ENCODE measurements at regions not wholly inside any gene's neighbourhood (a gene's known extent, or its start where the extent isn't known, plus 50 kb on each side); places are given as distances from the start of the nearest gene placed in this dataset.
A peak's percentile ranks its signal among the peaks of the same experiment; 100 is the strongest.

DNA sequence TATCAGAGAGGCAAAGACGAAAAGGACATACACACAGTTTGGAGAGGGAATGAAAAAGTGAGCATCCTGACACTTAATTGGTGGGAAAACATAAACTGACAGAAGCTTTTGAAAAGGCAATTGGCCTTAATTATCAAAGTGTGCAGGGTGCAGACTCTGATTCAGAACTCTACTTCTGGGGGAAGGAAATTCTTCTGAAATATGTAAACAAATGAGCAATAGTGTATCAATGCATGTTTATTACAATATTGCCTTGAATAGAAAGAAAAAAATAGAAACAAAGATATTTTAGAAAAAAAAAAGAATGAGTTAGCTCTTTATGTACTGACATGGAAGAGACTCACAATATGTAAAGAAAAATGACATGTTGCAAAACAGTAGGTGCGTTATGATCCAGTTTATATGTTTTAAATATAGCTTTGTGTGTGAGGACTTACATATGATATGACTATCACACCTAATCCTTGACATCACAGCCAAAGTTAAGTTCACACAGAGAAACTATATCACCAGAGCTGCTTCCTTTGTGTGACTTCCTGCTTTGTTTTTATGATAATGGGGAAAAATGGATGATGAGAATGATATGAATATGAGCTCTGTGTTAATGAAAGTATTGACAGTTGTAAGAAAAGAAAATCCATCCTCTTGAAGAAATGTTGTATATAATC, 182.4 kb downstream of the KCTD12 start:
- FAIRE-seq (no peak), DNase-seq (ENCODE audit: insufficient read length) (no peak)
- no peak for TF ChIP-seq POLR2A (IDR thresholded peaks at IDR 0.05; ENCODE audit: low read depth, low read length)

DNA sequence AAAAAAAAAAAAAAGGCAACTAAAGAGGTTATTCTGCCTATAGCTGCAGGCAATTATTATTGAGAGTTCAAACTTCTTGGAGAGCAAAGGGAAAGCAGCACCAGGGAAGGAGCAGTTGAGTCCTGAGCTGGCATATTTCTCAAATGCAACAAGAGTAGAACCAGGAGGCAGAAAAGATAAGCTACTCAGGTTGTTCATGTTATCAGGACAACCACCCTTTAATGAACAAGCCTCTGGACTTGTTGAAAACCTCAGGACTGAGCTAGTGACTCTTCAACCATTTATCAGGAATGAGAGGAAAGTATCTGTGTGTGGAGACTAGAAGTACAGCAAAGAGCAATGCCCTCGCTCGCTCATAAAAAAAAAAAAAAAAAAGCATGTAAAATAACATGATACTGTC, 183.0 kb downstream of the KCTD12 start:
- FAIRE-seq (no peak), DNase-seq (ENCODE audit: insufficient read length) (no peak)
- TF ChIP-seq POLR2AphosphoS5 (IDR thresholded peaks at IDR 0.05; ENCODE audit: low read depth, low read length) (no peak), POLR2A (IDR thresholded peaks at IDR 0.05; ENCODE audit: low read depth, low read length) (no peak), TAF1 (IDR thresholded peaks at IDR 0.05; ENCODE audit: borderline replicate concordance, low read depth, low read length) (no peak)

DNA sequence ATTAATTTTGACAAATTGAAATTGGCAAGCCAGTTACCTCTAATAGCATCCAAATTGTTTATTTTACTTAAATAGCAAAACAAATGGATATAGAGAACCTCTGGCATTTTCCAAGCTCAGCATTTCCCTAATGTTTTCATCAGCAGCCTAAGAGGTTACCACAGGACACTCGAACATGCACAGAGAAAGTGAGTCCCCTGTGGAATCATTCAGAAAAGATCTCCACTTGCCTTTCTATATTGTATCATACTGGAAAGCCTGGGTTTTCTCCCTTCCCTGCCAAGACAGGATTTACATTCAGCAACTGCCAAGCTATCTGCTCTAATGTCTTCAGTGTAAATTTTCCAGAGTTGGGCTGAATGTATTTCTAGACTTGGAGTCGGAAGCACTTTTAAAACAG, 188.9 kb downstream of the KCTD12 start:
- DNase-seq (ENCODE audit: insufficient read length) (no peak), FAIRE-seq (no peak)
- TF ChIP-seq POLR2AphosphoS5 (IDR thresholded peaks at IDR 0.05; ENCODE audit: low read depth, low read length) (no peak), POLR2A (IDR thresholded peaks at IDR 0.05; ENCODE audit: low read depth, low read length) (no peak), TAF1 (IDR thresholded peaks at IDR 0.05; ENCODE audit: borderline replicate concordance, low read depth, low read length) (no peak)

DNA sequence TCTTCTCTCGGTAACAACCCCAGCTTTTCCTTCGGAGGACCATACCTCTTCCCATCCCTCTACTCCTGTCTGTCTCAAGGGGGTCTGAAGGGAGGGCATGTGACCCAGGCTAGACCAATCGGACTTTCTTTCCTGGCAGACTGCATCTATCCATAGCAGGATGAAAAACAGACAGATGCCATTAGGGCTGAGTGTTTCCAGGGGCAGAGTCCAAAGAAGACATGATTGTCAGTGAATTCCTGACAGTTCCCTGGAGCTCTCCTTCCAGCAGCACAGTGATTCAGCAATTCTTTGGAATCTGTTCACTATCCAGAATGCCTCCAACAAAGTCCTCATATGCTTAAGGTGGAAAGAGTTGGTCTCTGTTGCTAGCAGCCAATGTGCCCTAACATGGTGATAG, 189.8 kb downstream of the KCTD12 start:
- FAIRE-seq, result no peak
- DNase-seq (ENCODE audit: insufficient read length), result no peak
- TF ChIP-seq TAF1 (IDR thresholded peaks at IDR 0.05; ENCODE audit: borderline replicate concordance, low read depth, low read length), result no peak
- TF ChIP-seq POLR2AphosphoS5 (IDR thresholded peaks at IDR 0.05; ENCODE audit: low read depth, low read length), result no peak
- no peak for TF ChIP-seq POLR2A (IDR thresholded peaks at IDR 0.05; ENCODE audit: low read depth, low read length)

DNA sequence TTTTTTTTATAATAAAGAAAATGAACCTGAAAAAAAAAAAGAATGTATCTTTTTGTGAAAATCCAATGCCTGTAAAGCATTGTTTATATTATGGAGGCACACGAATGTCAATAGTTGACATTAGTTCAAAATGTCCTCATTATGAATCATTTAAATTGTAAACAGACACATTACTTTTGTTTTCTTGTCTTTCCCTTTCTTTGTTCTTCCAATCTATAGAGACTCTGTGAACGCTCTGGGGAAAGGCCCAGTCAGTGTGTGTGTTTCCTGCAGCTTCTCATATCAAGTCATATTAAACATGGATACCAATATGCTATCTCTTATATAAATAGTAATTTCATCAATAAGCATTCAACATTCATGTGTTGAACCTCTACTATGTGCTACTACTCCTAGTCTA, 193.1 kb downstream of the KCTD12 start:
- TF ChIP-seq POLR2AphosphoS5 (IDR thresholded peaks at IDR 0.05; ENCODE audit: low read depth, low read length), result no peak
- TF ChIP-seq TAF1 (IDR thresholded peaks at IDR 0.05; ENCODE audit: borderline replicate concordance, low read depth, low read length), result no peak
- no peak for TF ChIP-seq POLR2A (IDR thresholded peaks at IDR 0.05; ENCODE audit: low read depth, low read length)
- DNase-seq (ENCODE audit: insufficient read length) (no peak), FAIRE-seq (no peak)

DNA sequence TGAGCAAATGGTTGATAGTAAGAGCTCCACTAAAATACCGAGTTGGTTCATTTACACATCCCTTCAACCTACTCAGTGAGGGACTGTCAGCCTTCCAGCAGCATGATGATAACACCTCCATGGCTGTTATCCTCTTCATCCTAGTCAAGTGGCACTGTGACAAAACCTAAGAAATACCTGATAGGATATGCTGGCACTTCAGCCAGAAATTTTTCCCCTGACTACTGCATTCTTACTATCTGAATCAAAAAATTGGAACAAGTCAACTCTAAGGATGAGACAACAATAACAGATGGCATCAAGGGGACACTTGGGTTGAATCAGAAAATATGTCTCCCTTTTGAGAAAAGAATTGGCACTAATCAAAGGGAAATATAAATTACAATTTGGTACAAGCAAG, 193.9 kb downstream of the KCTD12 start:
- TF ChIP-seq POLR2A (IDR thresholded peaks at IDR 0.05; ENCODE audit: low read depth, low read length) (no peak), TAF1 (IDR thresholded peaks at IDR 0.05; ENCODE audit: borderline replicate concordance, low read depth, low read length) (no peak), POLR2AphosphoS5 (IDR thresholded peaks at IDR 0.05; ENCODE audit: low read depth, low read length) (no peak)
- DNase-seq (ENCODE audit: insufficient read length) (no peak), FAIRE-seq (no peak)

DNA sequence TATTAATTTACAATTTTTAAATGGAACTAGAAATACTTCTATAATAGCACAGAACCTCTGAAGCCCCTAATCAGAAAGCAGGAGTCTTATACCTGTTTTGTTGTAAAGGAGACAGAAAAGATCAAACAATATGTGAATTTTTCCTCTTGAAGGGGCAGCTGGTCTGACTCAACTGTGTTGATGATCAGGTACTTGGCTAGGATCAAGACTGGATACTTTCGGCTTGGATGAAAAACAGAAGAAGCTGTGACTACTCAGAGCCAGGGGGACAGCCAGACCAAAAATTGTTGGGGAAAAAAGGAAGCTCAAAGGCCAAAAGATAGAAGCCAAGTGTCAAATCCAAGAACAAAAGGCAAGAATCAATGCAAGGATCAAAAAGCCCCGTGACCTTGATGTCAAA, 195.6 kb downstream of the KCTD12 start:
- no peak for TF ChIP-seq POLR2AphosphoS5 (IDR thresholded peaks at IDR 0.05; ENCODE audit: low read depth, low read length)
- TF ChIP-seq TAF1 (IDR thresholded peaks at IDR 0.05; ENCODE audit: borderline replicate concordance, low read depth, low read length), result no peak
- no peak for TF ChIP-seq POLR2A (IDR thresholded peaks at IDR 0.05; ENCODE audit: low read depth, low read length)
- no peak for FAIRE-seq
- no peak for DNase-seq (ENCODE audit: insufficient read length)

DNA sequence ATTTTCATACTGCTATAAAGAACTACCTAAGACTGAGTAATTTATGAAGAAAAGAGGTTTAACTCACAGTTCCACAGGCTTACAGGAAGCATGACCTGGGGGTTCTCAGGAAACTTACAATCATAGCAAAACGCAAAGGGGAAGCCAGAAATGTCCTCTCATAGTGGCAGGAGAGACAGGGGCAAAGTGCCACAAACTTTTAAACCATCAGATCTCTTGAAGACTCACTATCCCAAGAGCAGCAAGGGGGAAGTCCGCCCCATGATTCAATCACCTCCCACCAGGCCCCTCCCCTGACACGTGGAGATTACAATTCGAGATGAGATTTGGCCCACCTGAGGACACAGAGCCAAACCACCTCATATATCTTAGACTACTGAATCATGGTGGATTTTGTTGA, 198.7 kb downstream of the KCTD12 start:
- DNase-seq (ENCODE audit: insufficient read length) (no peak), FAIRE-seq (peak; percentile 17)
- TF ChIP-seq TAF1 (IDR thresholded peaks at IDR 0.05; ENCODE audit: borderline replicate concordance, low read depth, low read length) (no peak), POLR2A (IDR thresholded peaks at IDR 0.05; ENCODE audit: low read depth, low read length) (no peak), POLR2AphosphoS5 (IDR thresholded peaks at IDR 0.05; ENCODE audit: low read depth, low read length) (no peak)

DNA sequence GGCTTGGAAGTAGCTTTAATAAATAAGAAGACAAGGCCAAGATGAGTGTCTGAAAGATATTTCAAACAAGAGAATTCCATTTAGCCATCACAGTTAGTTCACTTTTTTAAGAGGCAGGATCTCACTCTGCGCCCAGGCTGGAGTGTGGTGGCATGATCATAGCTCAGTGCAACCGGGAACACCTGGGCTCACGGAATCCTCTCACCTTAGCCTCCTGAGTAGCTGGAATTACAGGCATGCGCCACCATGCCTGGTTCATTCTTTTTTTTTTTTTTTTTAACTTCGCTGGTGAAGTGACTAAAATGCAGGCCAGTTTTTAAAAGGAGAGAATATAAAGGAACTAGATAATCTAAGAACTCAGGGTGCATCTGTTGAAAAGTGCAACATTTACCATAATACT, 200.3 kb downstream of the KCTD12 start:
- TF ChIP-seq POLR2A (IDR thresholded peaks at IDR 0.05; ENCODE audit: low read depth, low read length), result no peak
- DNase-seq (ENCODE audit: insufficient read length) (no peak), FAIRE-seq (peak; percentile 9)

DNA sequence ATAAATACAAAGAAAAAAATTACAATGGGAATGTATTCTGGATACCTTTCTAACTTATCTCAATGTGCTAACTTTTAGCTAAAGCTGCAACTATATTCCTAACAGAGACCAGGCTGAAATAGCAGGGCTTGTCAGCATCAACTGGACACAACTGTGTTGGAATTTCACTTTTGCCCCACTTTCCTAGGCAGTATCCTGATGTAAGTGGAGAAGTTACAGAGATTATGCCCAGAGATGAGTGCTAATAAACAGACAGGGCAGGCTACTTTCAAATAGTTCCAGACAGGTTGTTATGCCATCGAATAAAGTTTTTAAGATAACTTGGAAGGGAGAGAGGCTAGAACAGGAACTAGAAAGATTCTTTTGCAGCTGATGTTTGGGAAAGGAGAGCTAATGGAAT, 201.9 kb downstream of the KCTD12 start:
- FAIRE-seq, result no peak
- DNase-seq (ENCODE audit: insufficient read length), result no peak
- no peak for TF ChIP-seq POLR2A (IDR thresholded peaks at IDR 0.05; ENCODE audit: low read depth, low read length)
- TF ChIP-seq TAF1 (IDR thresholded peaks at IDR 0.05; ENCODE audit: borderline replicate concordance, low read depth, low read length), result no peak
- no peak for TF ChIP-seq POLR2AphosphoS5 (IDR thresholded peaks at IDR 0.05; ENCODE audit: low read depth, low read length)

DNA sequence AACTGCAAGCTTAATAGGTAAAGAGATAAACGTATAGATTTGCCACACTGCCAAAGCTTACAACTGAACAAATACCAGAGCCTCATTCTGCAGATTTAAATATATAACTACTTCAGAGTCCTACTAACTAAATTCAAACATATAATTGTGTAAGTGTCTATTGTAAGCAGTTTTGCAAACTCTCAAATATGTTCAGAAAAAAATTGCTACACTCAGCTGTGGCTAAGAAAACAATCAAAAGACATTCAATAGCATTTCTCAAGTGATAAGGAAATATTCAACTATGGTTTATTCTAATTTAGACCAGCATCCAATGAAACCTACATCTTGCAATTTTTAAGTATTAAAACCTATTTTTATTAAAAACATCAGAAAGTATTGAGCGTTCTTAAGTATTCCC, 202.4 kb downstream of the KCTD12 start:
- no peak for FAIRE-seq
- TF ChIP-seq TAF1 (IDR thresholded peaks at IDR 0.05; ENCODE audit: borderline replicate concordance, low read depth, low read length), result no peak
- no peak for TF ChIP-seq POLR2AphosphoS5 (IDR thresholded peaks at IDR 0.05; ENCODE audit: low read depth, low read length)
- TF ChIP-seq POLR2A (IDR thresholded peaks at IDR 0.05; ENCODE audit: low read depth, low read length), result no peak
- no peak for DNase-seq (ENCODE audit: insufficient read length)

DNA sequence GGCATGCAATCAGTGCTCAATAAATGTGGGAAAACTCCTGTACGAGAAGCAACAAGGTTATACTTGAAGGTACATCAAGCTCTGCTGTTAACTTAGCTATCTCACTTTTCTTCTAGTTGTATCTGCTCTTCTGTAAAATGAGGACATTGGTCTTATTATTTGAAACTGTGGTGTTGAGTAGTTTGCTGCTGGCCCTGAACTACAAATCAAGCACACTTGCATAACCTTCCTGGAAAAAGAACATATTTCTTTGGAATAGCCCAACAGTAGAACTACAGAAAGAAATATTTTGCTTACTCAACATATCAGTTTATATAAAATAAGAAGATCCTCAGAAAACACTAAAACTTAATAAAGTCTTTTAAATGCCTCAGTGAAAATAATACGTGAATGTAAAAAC, 203.0 kb downstream of the KCTD12 start:
- TF ChIP-seq TAF1 (IDR thresholded peaks at IDR 0.05; ENCODE audit: borderline replicate concordance, low read depth, low read length), result no peak
- TF ChIP-seq POLR2A (IDR thresholded peaks at IDR 0.05; ENCODE audit: low read depth, low read length), result no peak
- no peak for TF ChIP-seq POLR2AphosphoS5 (IDR thresholded peaks at IDR 0.05; ENCODE audit: low read depth, low read length)
- DNase-seq (ENCODE audit: insufficient read length) (no peak), FAIRE-seq (no peak)

DNA sequence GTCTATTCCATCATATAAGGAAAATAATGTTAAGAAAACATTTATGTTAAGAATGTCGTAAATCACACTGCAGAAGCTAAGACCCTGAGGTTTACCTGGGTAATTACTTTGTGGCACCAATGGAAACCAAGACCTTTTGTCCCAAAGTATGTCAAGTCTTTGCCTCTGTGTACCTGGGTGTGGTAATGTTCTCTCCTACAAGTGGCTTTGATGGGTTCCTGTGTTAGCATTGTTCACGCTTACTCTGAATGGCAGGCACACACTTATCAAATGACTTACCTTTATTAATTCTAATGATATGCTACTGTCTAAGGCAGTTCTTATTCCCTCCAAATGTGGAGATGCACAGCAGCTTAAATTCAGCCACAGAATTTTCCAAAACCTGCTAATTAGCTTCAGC, 206.1 kb downstream of the KCTD12 start:
- FAIRE-seq (peak; percentile 44), DNase-seq (ENCODE audit: insufficient read length) (no peak)
- TF ChIP-seq TAF1 (IDR thresholded peaks at IDR 0.05; ENCODE audit: borderline replicate concordance, low read depth, low read length), result no peak
- no peak for TF ChIP-seq POLR2AphosphoS5 (IDR thresholded peaks at IDR 0.05; ENCODE audit: low read depth, low read length)
- no peak for TF ChIP-seq POLR2A (IDR thresholded peaks at IDR 0.05; ENCODE audit: low read depth, low read length)
